ENCODE measurements at regions not wholly inside any gene's neighbourhood (a gene's known extent, or its start where the extent isn't known, plus 50 kb on each side); places are given as distances from the start of the nearest gene placed in this dataset.

- TF ChIP-seq SMARCE1 (IDR thresholded peaks at IDR 0.05; ENCODE audit: borderline replicate concordance): no peak
- peak; percentile 87 for TF ChIP-seq MAX (IDR thresholded peaks at IDR 0.05)
- no peak for TF ChIP-seq ZNF317 (CRISPR knock-in tag; IDR thresholded peaks at IDR 0.05)
- TF ChIP-seq RBFOX2 (IDR thresholded peaks at IDR 0.05; ENCODE audit: low read depth, low read length): peak; percentile 79
- TF ChIP-seq HMGXB3 (CRISPR knock-in tag; IDR thresholded peaks at IDR 0.05; ENCODE audit: borderline replicate concordance): no peak
- TF ChIP-seq IRX3 (CRISPR knock-in tag; IDR thresholded peaks at IDR 0.05; ENCODE audit: borderline replicate concordance, low read depth): peak; percentile 54; the same call in 1 of the 2 replicates
- TF ChIP-seq ZNF766 (CRISPR knock-in tag; IDR thresholded peaks at IDR 0.05; ENCODE audit: borderline replicate concordance): peak; percentile 30; the same call in 1 of the 2 replicates
- peak; percentile 66 for TF ChIP-seq RERE (CRISPR knock-in tag; IDR thresholded peaks at IDR 0.05; ENCODE audit: low read depth)
- no peak for TF ChIP-seq FOXP1 (IDR thresholded peaks at IDR 0.05)
- TF ChIP-seq FOXP1 (CRISPR knock-in tag; IDR thresholded peaks at IDR 0.05): peak; percentile 80
- TF ChIP-seq NBN (conservative IDR thresholded peaks at IDR 0.05): no peak
- peak; percentile 91 for TF ChIP-seq GABPB1 (CRISPR knock-in tag; IDR thresholded peaks at IDR 0.05)
- TF ChIP-seq SMC3 (IDR thresholded peaks at IDR 0.05; ENCODE audit: low read length): peak; percentile 28; the same call in 1 of the 2 replicates
- no peak; the same call in 1 of the 2 replicates for TF ChIP-seq YEATS2 (CRISPR knock-in tag; IDR thresholded peaks at IDR 0.05; ENCODE audit: borderline replicate concordance)
- TF ChIP-seq E2F1 (CRISPR knock-in tag; IDR thresholded peaks at IDR 0.05): peak; percentile 42; the same call in 1 of the 2 replicates
- TF ChIP-seq PPARG (CRISPR knock-in tag; conservative IDR thresholded peaks at IDR 0.05): 0 out of 2 replicates have a peak, but pooled peaks have one; percentile 32
- TF ChIP-seq ERF (CRISPR knock-in tag; IDR thresholded peaks at IDR 0.05): peak; percentile 79
- TF ChIP-seq KMT2A (CRISPR knock-in tag; IDR thresholded peaks at IDR 0.05): no peak
- no peak for TF ChIP-seq ZFP1 (CRISPR knock-in tag; IDR thresholded peaks at IDR 0.05)
- peak; percentile 92 for TF ChIP-seq SKI (IDR thresholded peaks at IDR 0.05; ENCODE audit: partially characterized antibody)
- no peak; the same call in 1 of the 2 replicates for TF ChIP-seq ZNF605 (CRISPR knock-in tag; IDR thresholded peaks at IDR 0.05)
Measured at GRCh38 chr1:207963427-207964194, 52.7 kb upstream of the CD34 start (continued).
